GM12875 (cell line): ENCODE measurements at regions not wholly inside any gene's neighbourhood (a gene's known extent, or its start where the extent isn't known, plus 50 kb on each side); places are given as distances from the start of the nearest gene placed in this dataset.

Experiments used
- H3K4me3 ChIP-seq: one replicate; pipeline ENCODE4 v1.5.1; 2011; ENCODE audit warnings: low read depth, low read length, control low read depth
- TF ChIP-seq, protein P1 (sequence below): IDR thresholded peaks from 2 replicates; pipeline ENCODE4 v1.5.1; 2011; ENCODE audit warnings: low read depth, mild to moderate bottlenecking, control low read depth, inconsistent platforms, low read length, moderate library complexity, borderline replicate concordance; ENCODE audit not compliant: insufficient read depth

DNA sequence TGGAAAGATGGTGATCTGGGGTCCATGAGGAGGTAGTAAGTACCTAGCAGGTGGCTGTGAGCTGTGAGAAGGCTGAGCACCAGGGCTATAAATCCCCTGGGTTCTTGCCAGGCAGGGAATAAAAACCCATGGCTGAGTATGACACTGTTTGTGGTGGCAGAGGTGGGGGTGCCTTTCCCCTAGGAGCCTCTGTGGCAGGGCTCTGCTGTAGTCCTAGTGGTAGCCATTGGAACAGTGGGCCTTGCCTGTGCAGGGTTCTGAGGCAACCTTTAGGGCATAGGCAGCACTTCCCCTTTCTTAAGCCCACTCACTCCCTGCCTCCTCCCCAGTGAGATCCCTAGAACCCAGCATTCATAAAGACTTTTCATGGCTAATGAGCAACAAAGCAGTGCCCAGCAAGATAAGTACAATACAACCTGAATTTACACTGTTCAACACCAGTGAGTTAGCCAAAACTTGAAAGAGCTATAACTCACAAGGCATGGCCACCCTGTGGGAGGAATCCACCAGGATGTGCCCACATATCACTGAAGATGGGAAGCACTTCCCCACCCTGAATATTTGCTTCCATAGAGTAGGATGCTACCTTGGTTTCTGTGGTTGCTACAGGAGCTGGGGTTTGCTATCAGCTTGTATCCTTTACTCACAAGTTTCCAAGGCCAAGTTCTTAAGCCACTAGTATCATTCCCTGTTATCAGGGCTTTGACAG lies 100.9 kb upstream of the NEUROD1 start:
- H3K4me3 ChIP-seq: no peak overlapping the region
- TF ChIP-seq, protein P1, sequence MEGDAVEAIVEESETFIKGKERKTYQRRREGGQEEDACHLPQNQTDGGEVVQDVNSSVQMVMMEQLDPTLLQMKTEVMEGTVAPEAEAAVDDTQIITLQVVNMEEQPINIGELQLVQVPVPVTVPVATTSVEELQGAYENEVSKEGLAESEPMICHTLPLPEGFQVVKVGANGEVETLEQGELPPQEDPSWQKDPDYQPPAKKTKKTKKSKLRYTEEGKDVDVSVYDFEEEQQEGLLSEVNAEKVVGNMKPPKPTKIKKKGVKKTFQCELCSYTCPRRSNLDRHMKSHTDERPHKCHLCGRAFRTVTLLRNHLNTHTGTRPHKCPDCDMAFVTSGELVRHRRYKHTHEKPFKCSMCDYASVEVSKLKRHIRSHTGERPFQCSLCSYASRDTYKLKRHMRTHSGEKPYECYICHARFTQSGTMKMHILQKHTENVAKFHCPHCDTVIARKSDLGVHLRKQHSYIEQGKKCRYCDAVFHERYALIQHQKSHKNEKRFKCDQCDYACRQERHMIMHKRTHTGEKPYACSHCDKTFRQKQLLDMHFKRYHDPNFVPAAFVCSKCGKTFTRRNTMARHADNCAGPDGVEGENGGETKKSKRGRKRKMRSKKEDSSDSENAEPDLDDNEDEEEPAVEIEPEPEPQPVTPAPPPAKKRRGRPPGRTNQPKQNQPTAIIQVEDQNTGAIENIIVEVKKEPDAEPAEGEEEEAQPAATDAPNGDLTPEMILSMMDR: no peak

DNA sequence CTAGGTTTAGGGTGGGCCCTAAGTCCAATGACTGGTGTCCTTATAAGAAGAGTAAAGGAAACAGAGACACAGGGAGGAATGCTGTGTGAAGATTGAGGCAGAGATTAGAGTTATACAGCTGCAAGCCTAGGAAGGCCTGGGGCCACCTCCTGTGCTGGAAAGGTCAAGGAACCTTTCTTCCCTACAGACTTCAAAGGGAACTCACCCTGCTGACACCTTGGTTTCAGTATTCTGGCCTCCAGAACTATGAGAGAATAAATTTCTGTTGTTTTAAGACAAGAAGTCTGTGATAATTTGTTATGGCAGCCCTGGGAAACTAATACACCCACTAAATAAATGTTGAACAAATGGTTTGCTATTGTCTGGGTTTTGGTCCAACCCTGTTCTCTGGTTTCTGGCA lies 102.3 kb upstream of the NEUROD1 start:
- no peak overlapping the region for H3K4me3 ChIP-seq
- TF ChIP-seq, protein P1: no peak

DNA sequence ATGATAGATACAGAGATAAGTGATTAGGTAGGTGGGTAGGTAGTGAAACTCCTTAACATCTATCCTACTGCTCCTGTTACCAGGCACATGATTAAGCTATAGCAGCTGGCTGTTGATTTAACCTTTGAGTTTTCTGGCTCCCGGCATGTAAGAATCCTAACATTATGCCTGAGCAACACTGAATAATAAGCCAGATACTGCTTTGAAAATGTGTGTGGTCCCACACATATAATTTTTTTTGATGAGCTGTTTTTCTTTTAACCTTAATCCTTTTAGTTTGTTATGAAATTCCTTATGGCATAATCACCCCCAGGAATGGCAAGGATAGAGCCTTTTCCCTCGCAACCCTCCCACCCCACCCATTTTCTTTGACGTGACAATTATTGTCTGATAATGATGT lies 104.2 kb upstream of the NEUROD1 start:
- no peak overlapping the region for H3K4me3 ChIP-seq
- TF ChIP-seq, protein P1: no peak

DNA sequence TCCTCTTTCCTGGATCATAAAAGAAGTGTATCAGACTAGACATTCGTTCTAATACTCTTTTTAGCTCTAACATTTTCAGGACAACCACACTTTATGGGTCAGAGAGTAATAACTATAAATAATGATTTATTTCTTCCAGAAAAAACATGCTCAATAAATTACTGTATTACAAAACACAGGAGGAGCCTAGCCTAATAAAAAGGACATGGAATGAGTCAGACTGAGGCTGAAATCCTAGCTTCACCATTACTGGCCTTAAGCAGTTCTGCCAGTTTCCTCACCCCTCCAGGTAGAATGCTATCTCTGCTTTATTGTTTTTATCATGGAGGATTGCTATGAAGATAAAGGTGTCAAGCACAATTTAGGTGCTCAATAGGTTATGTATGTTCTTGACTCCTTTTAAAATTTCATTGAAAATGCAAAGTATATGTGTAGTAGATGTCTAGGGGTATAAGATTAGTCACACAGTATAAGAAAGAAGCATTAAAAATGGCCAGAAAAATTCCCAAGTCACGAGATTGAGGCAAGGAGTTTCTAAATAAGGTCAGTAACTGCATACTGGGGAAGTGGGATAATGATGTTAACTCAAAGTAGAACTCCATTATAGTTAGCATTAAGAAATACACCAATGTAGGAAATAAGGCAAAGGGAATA lies 105.5 kb upstream of the NEUROD1 start:
- TF ChIP-seq, protein P1: no peak
- H3K4me3 ChIP-seq: no peak overlapping the region

DNA sequence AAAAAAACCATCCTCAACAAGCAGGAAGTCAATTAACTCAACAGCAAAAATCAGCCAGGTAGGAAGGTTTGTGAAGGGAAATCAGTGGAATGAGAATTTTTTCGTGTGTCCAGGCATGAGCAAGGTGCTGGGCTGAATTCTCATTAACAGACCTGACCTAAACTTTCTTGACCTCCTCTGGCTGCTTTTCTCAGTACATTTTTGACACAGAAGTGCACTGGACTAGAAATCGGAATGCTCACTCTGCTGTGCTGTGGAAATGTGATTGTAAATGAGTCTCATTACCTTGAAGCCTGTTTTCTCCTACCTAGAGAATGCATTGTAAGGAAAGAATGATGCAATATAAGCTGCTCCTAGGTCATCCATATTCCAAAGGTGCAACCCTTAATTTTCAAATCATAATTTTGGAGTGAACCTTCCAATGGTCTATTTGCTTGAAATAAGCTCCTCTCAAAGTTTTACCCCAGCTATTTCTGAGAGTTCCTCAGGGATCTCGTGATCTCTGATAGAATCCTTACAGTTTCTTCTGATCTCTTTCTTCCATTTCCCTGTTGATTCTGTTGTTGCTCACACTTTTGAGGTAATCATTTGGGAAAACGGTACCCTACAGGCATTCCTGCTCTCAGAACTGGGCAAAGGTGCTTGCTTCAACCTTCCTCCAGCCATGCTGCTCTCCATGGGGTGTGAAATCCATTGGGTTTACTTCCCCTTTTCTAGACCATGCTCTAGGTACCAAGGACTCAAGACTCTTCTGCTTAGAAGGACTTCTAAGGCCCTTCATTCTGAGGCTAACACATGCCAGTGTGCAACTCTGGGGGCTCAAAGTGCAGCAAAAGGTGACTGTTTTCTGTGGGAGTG lies 104.9 kb upstream of the ITPRID2 start:
- no peak overlapping the region for H3K4me3 ChIP-seq
- TF ChIP-seq, protein P1: no peak

DNA sequence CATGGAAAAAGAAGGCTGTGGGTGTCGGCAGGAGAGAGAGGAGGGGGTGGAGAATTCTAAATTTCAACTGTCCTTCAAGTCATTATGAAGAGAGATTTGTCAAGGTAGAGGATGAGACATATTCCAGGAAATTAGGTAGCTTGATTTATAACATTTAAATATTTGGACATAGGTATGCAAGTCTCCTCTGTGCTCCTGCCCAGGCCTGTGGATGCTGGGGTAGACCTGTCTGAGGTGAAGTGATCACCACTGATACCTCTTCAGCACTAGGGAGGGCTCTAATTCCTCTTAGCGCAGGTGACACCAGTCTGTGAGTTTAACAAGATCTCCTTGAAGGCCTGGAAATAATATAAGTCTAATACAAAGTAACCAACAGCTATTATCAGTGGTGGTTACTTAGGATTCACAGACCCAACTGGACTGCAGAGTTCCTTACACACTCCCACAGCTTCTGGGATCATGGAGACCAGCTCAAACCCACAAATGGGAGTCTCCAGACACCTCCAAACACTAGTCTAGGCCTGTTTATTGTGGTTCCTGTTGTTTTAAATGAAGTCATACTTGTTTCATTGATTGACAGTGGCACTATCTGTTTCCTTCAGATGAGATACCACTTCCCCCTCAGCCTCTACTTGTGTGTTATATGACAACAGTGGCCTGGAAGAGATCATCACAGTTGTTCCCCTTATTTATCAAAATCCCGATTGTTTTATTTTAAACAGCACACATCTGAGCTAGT lies 104.1 kb upstream of the ITPRID2 start:
- H3K4me3 ChIP-seq: no peak overlapping the region
- TF ChIP-seq, protein P1: no peak
